Neutrophil (primary cell): ENCODE measurements at regions not wholly inside any gene's neighbourhood (a gene's known extent, or its start where the extent isn't known, plus 50 kb on each side); places are given as distances from the start of the nearest gene placed in this dataset.

ENCODE experiments used
- H3K27ac ChIP-seq: fragments of 200-600 bp; sonication (generic); 2 replicates; pipeline ENCODE4 v1.5.1; 2016; ENCODE audit warnings: mild to moderate bottlenecking, moderate library complexity
- H3K27me3 ChIP-seq: fragments of 200-600 bp; sonication (generic); 2 replicates; pipeline ENCODE4 v1.6.0; 2016; ENCODE audit warnings: mild to moderate bottlenecking
- H3K36me3 ChIP-seq: fragments of 200-600 bp; sonication (generic); 2 replicates; pipeline ENCODE4 v1.5.1; 2017
- H3K4me1 ChIP-seq, 2 experiments: fragments of 200-600 bp in 1 of 2; sonication (generic) in 1 of 2; 1 replicate in 1 of 2; 2 replicates in 1 of 2; pipeline versions ENCODE4 v1.5.1 to v1.6.1; 2013 to 2016; ENCODE audit warnings: low read depth in 1 of 2, low read length in 1 of 2, mild to moderate bottlenecking in 1 of 2, moderate library complexity in 1 of 2; ENCODE audit not compliant: control insufficient read depth in 1 of 2, insufficient read depth in 1 of 2
- H3K4me3 ChIP-seq, 2 experiments: fragments of 200-600 bp in 1 of 2; sonication (generic) in 1 of 2; 1 replicate in 1 of 2; 2 replicates in 1 of 2; pipeline ENCODE4 v1.5.1; 2013 to 2016; ENCODE audit warnings: low read depth in 1 of 2, low read length in 1 of 2, mild to moderate bottlenecking in 1 of 2, moderate library complexity in 1 of 2
- H3K9me3 ChIP-seq: fragments of 200-600 bp; sonication (generic); 2 replicates; pipeline ENCODE4 v1.5.1; 2016
- TF ChIP-seq, protein P1 (sequence below): fragments of 200-600 bp; sonication (generic); IDR thresholded peaks from 2 replicates; pipeline ENCODE4 v1.5.1; 2016; ENCODE audit warnings: antibody characterized with exemption

DNA sequence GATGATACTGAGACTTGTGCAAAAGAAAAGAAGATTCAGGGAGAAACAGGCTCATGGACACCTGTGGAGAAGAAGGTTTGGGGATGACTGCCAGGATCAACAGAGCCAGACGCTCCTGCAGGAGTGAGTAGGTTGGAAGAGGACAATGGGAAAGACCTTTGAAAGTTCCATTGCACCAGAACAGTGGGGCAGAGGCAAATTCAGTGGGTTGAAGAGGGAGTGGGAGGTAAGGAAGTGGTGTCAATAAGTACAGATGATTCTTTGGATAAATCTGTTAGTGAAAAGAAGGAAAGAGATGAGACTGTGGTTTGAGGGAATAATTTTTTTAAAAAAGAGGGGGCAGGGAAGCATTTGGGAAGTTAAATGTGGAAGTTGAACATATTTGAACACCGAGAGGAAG, 212.8 kb downstream of the SOX9 start:
- Histone ChIP-seq H3K27ac (no peak overlapping the region), H3K4me3 (no peak overlapping the region), H3K9me3 (no peaks in the 10 kb centered on the region), H3K27me3 (peaks cover 8% of the 10 kb centered on the region), H3K36me3 (no peaks in the 10 kb centered on the region), H3K4me1 (no peaks in the 10 kb centered on the region)
- TF ChIP-seq, protein P1, sequence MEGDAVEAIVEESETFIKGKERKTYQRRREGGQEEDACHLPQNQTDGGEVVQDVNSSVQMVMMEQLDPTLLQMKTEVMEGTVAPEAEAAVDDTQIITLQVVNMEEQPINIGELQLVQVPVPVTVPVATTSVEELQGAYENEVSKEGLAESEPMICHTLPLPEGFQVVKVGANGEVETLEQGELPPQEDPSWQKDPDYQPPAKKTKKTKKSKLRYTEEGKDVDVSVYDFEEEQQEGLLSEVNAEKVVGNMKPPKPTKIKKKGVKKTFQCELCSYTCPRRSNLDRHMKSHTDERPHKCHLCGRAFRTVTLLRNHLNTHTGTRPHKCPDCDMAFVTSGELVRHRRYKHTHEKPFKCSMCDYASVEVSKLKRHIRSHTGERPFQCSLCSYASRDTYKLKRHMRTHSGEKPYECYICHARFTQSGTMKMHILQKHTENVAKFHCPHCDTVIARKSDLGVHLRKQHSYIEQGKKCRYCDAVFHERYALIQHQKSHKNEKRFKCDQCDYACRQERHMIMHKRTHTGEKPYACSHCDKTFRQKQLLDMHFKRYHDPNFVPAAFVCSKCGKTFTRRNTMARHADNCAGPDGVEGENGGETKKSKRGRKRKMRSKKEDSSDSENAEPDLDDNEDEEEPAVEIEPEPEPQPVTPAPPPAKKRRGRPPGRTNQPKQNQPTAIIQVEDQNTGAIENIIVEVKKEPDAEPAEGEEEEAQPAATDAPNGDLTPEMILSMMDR = no peak

DNA sequence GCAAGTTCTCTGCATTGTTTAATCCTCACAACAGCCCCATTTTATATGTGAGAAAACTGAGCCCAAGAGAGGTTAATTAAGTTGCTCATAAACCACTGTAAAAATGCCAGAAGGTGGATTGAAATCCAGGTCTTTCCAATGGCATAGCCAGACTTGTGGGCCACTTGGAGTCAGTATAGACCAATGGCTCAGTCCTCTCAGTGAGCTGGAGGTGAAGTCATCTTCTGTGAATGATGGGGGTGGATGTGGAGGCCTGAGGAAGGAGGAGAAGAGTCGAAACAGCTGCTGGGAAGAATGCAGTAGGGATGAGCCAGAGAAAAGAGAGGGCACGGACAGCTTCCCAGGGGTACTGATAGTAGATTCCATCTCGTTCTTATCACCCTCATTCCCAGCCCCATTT, 213.4 kb downstream of the SOX9 start:
- no peak overlapping the region for H3K4me3 ChIP-seq
- no peaks in the 10 kb centered on the region for H3K9me3 ChIP-seq
- no peaks in the 10 kb centered on the region for H3K36me3 ChIP-seq
- no peaks in the 10 kb centered on the region for H3K4me1 ChIP-seq
- no peak overlapping the region for H3K27ac ChIP-seq
- TF ChIP-seq, protein P1 = no peak
- H3K27me3 ChIP-seq = peaks cover 15% of the 10 kb centered on the region

DNA sequence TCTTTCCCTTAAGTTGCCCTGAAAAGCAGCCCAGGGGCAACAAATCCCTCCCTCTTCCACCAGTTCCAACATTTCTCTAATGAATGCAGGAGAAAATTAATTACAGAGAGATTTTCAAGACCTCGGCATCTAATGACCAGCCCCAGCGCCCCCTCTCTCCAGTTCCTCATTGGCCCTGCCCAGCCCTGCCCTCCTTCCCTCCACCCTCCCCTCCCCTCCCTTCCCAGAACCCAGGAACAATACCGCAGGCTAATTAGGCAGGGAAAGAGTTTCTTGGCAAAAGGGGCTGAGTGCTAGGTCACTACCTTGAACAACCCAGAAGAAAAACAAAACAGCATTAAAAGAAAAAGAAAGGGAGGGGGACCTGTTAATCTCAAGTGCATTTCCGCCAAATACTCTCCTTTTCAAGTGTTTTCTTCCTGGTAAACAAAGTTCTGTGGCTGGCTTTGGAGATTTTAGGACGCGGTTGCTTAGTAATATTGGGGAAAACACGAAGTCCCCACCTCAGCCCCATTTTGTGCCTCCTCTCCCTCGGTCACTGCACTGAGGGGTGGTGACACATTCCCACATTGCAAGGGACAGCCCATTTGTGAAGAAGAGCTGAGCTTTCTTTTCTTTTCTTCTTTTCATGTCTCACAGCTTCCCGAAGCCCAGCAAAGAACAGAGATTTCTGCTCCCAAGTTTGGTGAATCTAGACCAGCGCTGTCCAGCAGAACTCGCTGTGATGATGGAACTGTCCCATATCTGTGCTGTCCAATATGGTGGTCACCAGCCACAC, 215.4 kb downstream of the SOX9 start:
- TF ChIP-seq, protein P1 = no peak
- no peaks in the 10 kb centered on the region for H3K36me3 ChIP-seq
- peaks cover 17% of the 10 kb centered on the region for H3K27me3 ChIP-seq
- no peak overlapping the region for H3K27ac ChIP-seq
- H3K9me3 ChIP-seq = no peaks in the 10 kb centered on the region
- no peak overlapping the region for H3K4me3 ChIP-seq
- no peaks in the 10 kb centered on the region for H3K4me1 ChIP-seq

DNA sequence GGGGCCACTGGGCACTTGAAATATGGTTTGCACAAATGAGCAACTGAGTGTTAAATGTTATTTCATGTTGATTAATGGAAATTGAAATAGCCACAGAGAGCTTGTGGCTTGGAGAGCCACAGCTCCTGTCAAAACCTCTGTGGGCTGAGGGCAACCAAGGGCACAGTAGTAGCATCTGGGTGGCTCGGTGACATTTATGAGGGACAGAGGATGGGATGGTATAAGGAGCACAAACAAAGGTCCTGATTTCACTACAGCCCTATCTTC, 215.9 kb downstream of the SOX9 start:
- Histone ChIP-seq H3K27me3 (peaks cover 17% of the 10 kb centered on the region), H3K4me1 (no peaks in the 10 kb centered on the region), H3K4me3 (no peak overlapping the region), H3K27ac (no peak overlapping the region), H3K36me3 (no peaks in the 10 kb centered on the region), H3K9me3 (no peaks in the 10 kb centered on the region)
- TF ChIP-seq, protein P1 = no peak

DNA sequence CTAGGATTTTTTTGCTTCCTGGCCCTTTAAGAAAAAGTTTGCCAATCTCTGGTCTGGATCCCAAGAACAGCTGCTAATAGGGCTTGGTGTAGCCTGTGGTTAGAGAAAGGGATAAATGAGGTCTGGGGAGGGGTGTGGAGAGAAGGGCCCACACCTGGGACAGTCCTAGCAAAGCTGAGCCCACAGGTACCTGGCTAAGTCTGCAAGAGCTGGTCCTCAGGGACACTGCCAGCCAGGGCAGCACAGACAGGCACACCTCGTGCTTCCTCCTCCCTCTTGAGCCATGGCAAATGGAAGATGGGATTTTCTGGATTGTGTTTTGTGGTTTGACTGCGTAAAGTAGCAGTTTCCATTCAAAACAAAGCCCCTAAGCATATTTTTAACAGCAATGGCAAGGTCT, 217.5 kb downstream of the SOX9 start:
- Histone ChIP-seq H3K4me1 (no peaks in the 10 kb centered on the region), H3K36me3 (no peaks in the 10 kb centered on the region), H3K4me3 (no peak overlapping the region), H3K27me3 (peaks cover 17% of the 10 kb centered on the region), H3K27ac (no peak overlapping the region), H3K9me3 (no peaks in the 10 kb centered on the region)
- TF ChIP-seq, protein P1 = no peak
